OCI-LY3 (cell line): ENCODE measurements at regions not wholly inside any gene's neighbourhood (a gene's known extent, or its start where the extent isn't known, plus 50 kb on each side); places are given as distances from the start of the nearest gene placed in this dataset.

Experiments used
- H2AFZ ChIP-seq: fragments of 200-600, 300-600 bp; shearing (Covaris generic); 2 replicates; pipeline ENCODE4 v1.6.0; 2014; ENCODE audit warnings: antibody characterized with exemption, low read depth, low read length
- H3K27ac ChIP-seq: fragments of 200-600, 300-600 bp; sonication (generic); 2 replicates; pipeline ENCODE4 v1.5.1; 2014; ENCODE audit warnings: mild to moderate bottlenecking, low read length, moderate library complexity, mixed read lengths
- H3K27me3 ChIP-seq: fragments of 200-600, 300-600 bp; sonication (generic); 2 replicates; pipeline ENCODE4 v1.6.1; 2014; ENCODE audit warnings: low read depth, low read length, mixed read lengths
- H3K36me3 ChIP-seq: fragments of 200-600, 300-600 bp; sonication (generic); replicated peaks from 2 replicates; pipeline ENCODE3; 2014; ENCODE audit warnings: low read depth, low read length, mixed read lengths
- H3K4me1 ChIP-seq: fragments of 300-600, 200-600 bp; sonication (generic); 2 replicates; pipeline ENCODE4 v1.6.1; 2014; ENCODE audit warnings: low read length, mixed read lengths
- H3K4me2 ChIP-seq: fragments of 200-600, 300-600 bp; sonication (generic); 2 replicates; pipeline ENCODE4 v1.6.1; 2014; ENCODE audit warnings: low read length, mixed read lengths
- H3K4me3 ChIP-seq: fragments of 300-600, 200-600 bp; sonication (generic); 2 replicates; pipeline ENCODE4 v1.5.1; 2014; ENCODE audit warnings: antibody characterized with exemption, mild to moderate bottlenecking, low read length, moderate library complexity
- H3K79me2 ChIP-seq: fragments of 300-600, 200-600 bp; shearing (Covaris generic); 2 replicates; pipeline ENCODE4 v1.6.1; 2014; ENCODE audit warnings: mild to moderate bottlenecking, low read length, mixed read lengths
- H3K9ac ChIP-seq: fragments of 300-600, 200-600 bp; shearing (Covaris generic); 2 replicates; pipeline ENCODE4 v1.6.0; 2014; ENCODE audit warnings: mild to moderate bottlenecking, low read length, moderate library complexity
- H3K9me3 ChIP-seq: fragments of 200-600, 300-600 bp; shearing (Covaris generic); 2 replicates; pipeline ENCODE4 v1.6.1; 2014; ENCODE audit warnings: low read length, mixed read lengths; ENCODE audit not compliant: insufficient read depth
- H4K20me1 ChIP-seq: fragments of 200-600, 300-600 bp; sonication (generic); 2 replicates; pipeline ENCODE4 v1.6.1; 2016; ENCODE audit warnings: low read length, mixed read lengths; ENCODE audit not compliant: insufficient read depth
- CTCF ChIP-seq: fragments of 200-600, 300-600 bp; sonication (generic); IDR thresholded peaks from 2 replicates; pipeline ENCODE4 v1.5.1; 2014; ENCODE audit warnings: antibody characterized with exemption, low read length, low read depth
- EZH2phosphoT487 ChIP-seq: fragments of 200-600 bp; shearing (Covaris generic); IDR thresholded peaks from 2 replicates; pipeline ENCODE4 v1.6.1; 2018; ENCODE audit warnings: antibody characterized with exemption, mixed run types, low read depth

- Histone ChIP-seq H2AFZ (no peak overlapping the region), H3K4me1 (no peaks in the 10 kb centered on the region), H3K4me3 (no peak overlapping the region), H3K9ac (no peak overlapping the region), H3K9me3 (no peaks in the 10 kb centered on the region), H3K27me3 (peaks cover 4% of the 10 kb centered on the region; the same call in 1 of the 2 replicates), H3K27ac (no peak overlapping the region), H3K4me2 (no peak overlapping the region), H4K20me1 (no peaks in the 10 kb centered on the region), H3K79me2 (no peaks in the 10 kb centered on the region), H3K36me3 (no peaks in the 10 kb centered on the region)
- no peak for TF ChIP-seq EZH2phosphoT487
- no peak for TF ChIP-seq CTCF
These were observed 118.7 kb downstream of the RGS2 start for GRCh38 chr1:192927496-192927895.

- H3K27me3 ChIP-seq: peaks cover 4% of the 10 kb centered on the region; the same call in 1 of the 2 replicates
- H3K79me2 ChIP-seq: no peaks in the 10 kb centered on the region
- peaks cover 7% of the 10 kb centered on the region; the same call in 1 of the 2 replicates for H3K4me1 ChIP-seq
- no peaks in the 10 kb centered on the region for H3K36me3 ChIP-seq
- H3K27ac ChIP-seq: no peak overlapping the region
- no peaks in the 10 kb centered on the region for H3K9me3 ChIP-seq
- H4K20me1 ChIP-seq: no peaks in the 10 kb centered on the region
- H3K4me2 ChIP-seq: no peak overlapping the region
- H2AFZ ChIP-seq: no peak overlapping the region
- TF ChIP-seq CTCF (no peak), EZH2phosphoT487 (no peak)
- H3K9ac ChIP-seq: no peak overlapping the region
- H3K4me3 ChIP-seq: no peak overlapping the region
These were observed 120.8 kb downstream of the RGS2 start for GRCh38 chr1:192929597-192929996.

DNA sequence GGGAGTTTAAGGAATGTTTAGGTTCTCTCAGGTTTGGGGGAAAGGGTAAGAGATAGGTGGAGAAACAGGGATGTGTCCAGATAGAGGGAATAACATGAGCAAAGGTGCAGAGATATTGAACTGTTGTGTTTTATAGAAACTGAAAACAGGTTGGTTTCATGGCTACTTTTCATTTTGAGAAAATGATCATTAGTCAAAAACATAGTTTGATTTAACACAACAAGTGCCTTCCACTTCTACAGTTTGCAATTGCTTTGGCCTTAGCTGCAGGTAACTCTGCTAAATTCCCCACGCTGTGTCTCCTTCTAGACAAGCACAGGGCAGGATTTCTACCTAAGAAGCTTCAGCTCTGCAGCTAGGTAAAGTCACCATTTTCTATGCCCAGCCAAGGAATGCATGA is 124.9 kb downstream of the RGS2 start:
- peaks cover 16% of the 10 kb centered on the region for H3K4me1 ChIP-seq
- H4K20me1 ChIP-seq: no peaks in the 10 kb centered on the region
- no peaks in the 10 kb centered on the region for H3K27me3 ChIP-seq
- H3K36me3 ChIP-seq: no peaks in the 10 kb centered on the region
- no peak overlapping the region for H3K4me3 ChIP-seq
- no peak overlapping the region for H2AFZ ChIP-seq
- H3K9ac ChIP-seq: no peak overlapping the region
- no peaks in the 10 kb centered on the region for H3K9me3 ChIP-seq
- H3K27ac ChIP-seq: no peak overlapping the region
- no peak overlapping the region for H3K4me2 ChIP-seq
- H3K79me2 ChIP-seq: no peaks in the 10 kb centered on the region
- TF ChIP-seq EZH2phosphoT487 (no peak), CTCF (no peak)

GRCh38 chr1:192936313-192937018 is 122.7 kb downstream of the UCHL5 start:
- Histone ChIP-seq H3K9ac (no peak overlapping the region), H2AFZ (no peak overlapping the region), H3K4me2 (no peak overlapping the region), H3K79me2 (no peaks in the 10 kb centered on the region), H3K27me3 (no peaks in the 10 kb centered on the region), H3K9me3 (no peaks in the 10 kb centered on the region), H3K4me3 (no peak overlapping the region), H4K20me1 (no peaks in the 10 kb centered on the region), H3K36me3 (no peaks in the 10 kb centered on the region), H3K4me1 (peaks cover 17% of the 10 kb centered on the region), H3K27ac (no peak overlapping the region)
- TF ChIP-seq EZH2phosphoT487 (no peak), CTCF (no peak)
